ENCODE measurements at regions not wholly inside any gene's neighbourhood (a gene's known extent, or its start where the extent isn't known, plus 50 kb on each side); places are given as distances from the start of the nearest gene placed in this dataset.

DNA sequence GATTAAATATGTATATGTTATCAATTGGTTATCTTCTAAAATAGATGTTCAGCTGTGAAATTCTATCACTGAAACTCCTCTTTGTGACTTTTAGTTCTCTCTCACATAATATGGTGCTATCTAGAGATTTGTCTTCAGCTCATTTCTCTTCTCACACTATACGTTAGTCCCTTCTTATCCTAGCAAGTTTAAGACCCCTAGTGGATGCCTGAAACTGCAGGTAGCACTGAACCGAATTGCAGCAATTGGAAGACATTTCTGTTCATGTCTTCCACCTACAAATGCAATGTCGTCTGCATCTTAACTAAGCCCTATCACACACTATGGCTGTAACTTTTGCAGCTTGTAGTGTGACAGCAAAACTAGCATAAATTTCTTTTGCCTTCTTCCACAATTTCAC is 442.7 kb upstream of the POM121L12 start:
- TF ChIP-seq, protein P1, sequence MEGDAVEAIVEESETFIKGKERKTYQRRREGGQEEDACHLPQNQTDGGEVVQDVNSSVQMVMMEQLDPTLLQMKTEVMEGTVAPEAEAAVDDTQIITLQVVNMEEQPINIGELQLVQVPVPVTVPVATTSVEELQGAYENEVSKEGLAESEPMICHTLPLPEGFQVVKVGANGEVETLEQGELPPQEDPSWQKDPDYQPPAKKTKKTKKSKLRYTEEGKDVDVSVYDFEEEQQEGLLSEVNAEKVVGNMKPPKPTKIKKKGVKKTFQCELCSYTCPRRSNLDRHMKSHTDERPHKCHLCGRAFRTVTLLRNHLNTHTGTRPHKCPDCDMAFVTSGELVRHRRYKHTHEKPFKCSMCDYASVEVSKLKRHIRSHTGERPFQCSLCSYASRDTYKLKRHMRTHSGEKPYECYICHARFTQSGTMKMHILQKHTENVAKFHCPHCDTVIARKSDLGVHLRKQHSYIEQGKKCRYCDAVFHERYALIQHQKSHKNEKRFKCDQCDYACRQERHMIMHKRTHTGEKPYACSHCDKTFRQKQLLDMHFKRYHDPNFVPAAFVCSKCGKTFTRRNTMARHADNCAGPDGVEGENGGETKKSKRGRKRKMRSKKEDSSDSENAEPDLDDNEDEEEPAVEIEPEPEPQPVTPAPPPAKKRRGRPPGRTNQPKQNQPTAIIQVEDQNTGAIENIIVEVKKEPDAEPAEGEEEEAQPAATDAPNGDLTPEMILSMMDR (IDR thresholded peaks at IDR 0.05; ENCODE audit: low read depth, low read length, poor library complexity, severe bottlenecking), result peak; percentile 32
- TF ChIP-seq EZH2phosphoT487 (IDR thresholded peaks at IDR 0.05; ENCODE audit: borderline replicate concordance, low read length), result no peak

Data from DOHH2 (cell line).